ENCODE measurements at regions not wholly inside any gene's neighbourhood (a gene's known extent, or its start where the extent isn't known, plus 50 kb on each side); places are given as distances from the start of the nearest gene placed in this dataset.
"Not testable (repeated sequence)": the region's sequence is repeated elsewhere in the genome, so short reads cannot be mapped to it uniquely, and the experiment has no call there.

DNA sequence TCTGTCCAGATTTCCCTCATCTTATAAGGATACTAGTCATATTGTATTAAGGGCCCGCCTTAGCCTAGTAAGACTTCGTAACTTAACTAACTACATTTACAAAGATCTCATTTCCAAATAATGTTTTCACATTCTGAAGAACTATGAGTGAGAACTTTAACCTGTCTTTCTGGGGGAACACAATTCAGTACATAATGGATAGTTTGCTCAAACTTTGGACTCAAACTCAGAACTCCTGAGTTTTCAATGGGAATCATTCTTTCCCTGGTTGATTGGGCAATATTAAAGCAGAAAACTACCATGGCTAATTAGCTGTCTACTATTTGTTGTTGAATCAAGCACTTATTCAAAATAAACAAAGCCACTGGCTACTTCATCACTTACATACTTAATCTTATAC is 522.9 kb downstream of the REEP3 start:
- Mint-ChIP-seq H3K36me3 (ENCODE audit: low read depth) (no peaks in the 10 kb centered on the region), H3K27ac (no peak overlapping the region), H3K4me3 (no peak overlapping the region), H3K9me3 (no peaks in the 10 kb centered on the region), H3K27me3 (ENCODE audit: low read depth) (peaks cover 3% of the 10 kb centered on the region), H3K4me1 (ENCODE audit: low read depth) (peaks cover 4% of the 10 kb centered on the region)
- DNase-seq (ENCODE audit: low spot score) = no peak

DNA sequence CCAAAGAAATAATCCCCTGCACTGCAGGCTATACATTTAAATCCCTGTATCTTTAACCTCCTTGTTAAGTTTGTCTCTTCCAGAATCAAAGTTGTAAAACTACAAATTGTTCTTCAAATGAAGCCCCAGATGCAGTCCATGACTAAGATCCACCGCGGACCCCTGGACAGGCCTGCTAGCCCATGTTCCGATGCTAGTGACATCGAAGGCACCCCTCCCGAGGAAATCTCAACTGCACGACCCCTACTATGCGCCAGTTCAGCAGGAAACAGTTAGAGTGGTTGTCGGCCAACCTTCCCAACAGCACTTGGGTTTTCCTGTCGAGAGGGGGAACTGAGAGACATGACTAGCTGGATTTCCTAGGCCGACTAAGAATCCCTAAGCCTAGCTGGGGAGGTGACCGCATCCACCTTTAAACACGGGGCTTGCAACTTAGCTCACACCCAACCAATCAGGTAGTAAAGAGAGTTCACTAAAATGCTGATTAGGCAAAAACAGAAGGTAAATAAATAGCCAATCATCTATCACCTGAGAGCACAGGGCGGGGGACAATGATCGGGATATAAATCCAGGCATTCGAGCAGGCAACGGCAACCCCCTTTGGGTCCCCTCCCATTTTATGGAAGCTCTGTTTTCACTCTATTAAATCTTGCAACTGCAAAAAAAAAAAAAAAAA is 523.9 kb downstream of the REEP3 start:
- not testable (repeated sequence) for H3K27ac Mint-ChIP-seq; H3K4me1 Mint-ChIP-seq (ENCODE audit: low read depth); H3K4me3 Mint-ChIP-seq; H3K27me3 Mint-ChIP-seq (ENCODE audit: low read depth); H3K9me3 Mint-ChIP-seq; DNase-seq (ENCODE audit: low spot score); H3K36me3 Mint-ChIP-seq (ENCODE audit: low read depth)

DNA sequence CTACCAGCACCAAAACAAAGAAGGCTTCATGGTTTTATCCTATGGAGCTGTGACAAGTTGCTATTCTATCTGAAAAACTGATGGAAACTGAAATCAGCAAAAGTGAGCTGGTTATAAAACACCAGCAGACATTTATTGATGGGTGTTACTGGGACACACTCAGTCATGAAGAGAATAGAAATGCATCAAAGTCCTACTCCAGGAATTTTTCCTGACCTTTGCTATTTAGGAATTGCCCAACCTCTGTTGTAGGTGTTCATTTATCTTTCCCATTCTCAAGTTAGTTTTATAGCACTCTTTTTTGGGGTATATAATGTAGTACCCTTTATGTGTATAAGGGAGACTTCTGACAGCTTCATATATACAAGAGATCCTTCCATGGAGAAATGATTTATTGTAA is 533.2 kb downstream of the REEP3 start:
- H3K4me3 Mint-ChIP-seq = no peak overlapping the region
- H3K4me1 Mint-ChIP-seq (ENCODE audit: low read depth) = no peaks in the 10 kb centered on the region
- no peaks in the 10 kb centered on the region for H3K27me3 Mint-ChIP-seq (ENCODE audit: low read depth)
- no peak overlapping the region for H3K27ac Mint-ChIP-seq
- no peaks in the 10 kb centered on the region for H3K36me3 Mint-ChIP-seq (ENCODE audit: low read depth)
- no peak for DNase-seq (ENCODE audit: low spot score)
- H3K9me3 Mint-ChIP-seq = no peaks in the 10 kb centered on the region

DNA sequence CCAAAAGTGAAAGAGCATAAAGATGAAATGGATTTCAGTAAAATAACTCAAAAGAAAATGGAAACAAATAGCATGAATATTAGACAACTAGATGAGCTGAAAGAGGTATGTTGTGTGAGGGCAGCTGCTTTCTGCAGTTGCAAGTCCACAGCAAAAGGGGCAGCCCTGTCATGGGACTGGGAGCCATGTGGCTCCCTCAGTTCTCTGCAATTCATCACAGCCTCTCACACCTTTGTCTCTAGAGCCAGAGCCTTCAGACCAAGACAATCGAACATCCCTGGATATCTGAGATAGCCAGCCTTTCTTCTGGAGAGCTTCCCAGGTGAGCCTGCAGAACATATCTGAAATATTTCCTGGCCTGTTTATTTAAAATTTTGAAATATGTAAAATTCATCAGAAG is 538.7 kb downstream of the REEP3 start:
- DNase-seq (ENCODE audit: low spot score) = no peak
- H3K27ac Mint-ChIP-seq = no peak overlapping the region
- no peaks in the 10 kb centered on the region for H3K4me1 Mint-ChIP-seq (ENCODE audit: low read depth)
- no peaks in the 10 kb centered on the region for H3K36me3 Mint-ChIP-seq (ENCODE audit: low read depth)
- H3K27me3 Mint-ChIP-seq (ENCODE audit: low read depth) = no peaks in the 10 kb centered on the region
- no peaks in the 10 kb centered on the region for H3K9me3 Mint-ChIP-seq
- no peak overlapping the region for H3K4me3 Mint-ChIP-seq

DNA sequence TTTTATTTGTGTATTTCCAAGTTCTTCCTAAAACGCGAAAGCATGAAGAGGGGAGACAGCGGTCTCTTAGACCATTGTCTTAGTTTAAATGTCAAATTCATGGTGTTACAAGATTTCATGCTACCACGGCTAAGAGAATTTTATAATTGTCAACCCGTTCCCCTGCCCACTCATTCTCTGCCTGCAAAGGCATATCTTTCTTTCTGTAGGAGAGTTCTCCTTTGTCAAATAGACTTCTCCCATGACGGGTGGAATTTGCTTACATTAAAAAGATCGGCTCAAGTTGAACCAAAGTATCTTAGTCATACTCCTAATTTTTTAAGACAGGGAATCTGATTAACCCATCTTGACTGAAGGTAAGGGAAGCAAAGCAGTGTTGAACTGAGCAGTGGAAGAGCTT is 539.2 kb downstream of the REEP3 start:
- Mint-ChIP-seq H3K36me3 (ENCODE audit: low read depth) (no peaks in the 10 kb centered on the region), H3K27me3 (ENCODE audit: low read depth) (no peaks in the 10 kb centered on the region), H3K27ac (no peak overlapping the region), H3K4me3 (no peak overlapping the region), H3K9me3 (no peaks in the 10 kb centered on the region), H3K4me1 (ENCODE audit: low read depth) (no peaks in the 10 kb centered on the region)
- no peak for DNase-seq (ENCODE audit: low spot score)

DNA sequence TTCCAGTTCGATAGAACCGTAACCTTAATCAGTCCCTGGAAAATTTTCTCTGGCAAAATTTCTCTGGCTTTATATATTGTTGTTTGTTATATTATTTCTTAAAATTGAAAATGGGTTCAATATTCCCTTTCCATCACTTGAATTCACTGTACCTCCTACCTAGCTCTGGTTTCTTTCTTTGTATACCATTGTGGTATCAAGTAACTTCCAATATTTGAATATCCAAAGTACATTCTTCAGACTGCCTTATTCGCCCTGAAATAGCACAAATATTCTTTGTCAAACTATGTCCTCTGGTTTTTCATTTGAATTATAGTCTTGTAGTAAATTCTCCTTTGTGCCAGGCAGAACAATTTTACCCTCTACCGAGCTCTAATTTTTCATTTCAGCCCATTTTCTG is 541.6 kb downstream of the REEP3 start:
- Mint-ChIP-seq H3K27ac (no peak overlapping the region), H3K9me3 (no peaks in the 10 kb centered on the region), H3K4me3 (no peak overlapping the region), H3K36me3 (ENCODE audit: low read depth) (no peaks in the 10 kb centered on the region), H3K27me3 (ENCODE audit: low read depth) (no peaks in the 10 kb centered on the region), H3K4me1 (ENCODE audit: low read depth) (no peaks in the 10 kb centered on the region)
- no peak for DNase-seq (ENCODE audit: low spot score)

DNA sequence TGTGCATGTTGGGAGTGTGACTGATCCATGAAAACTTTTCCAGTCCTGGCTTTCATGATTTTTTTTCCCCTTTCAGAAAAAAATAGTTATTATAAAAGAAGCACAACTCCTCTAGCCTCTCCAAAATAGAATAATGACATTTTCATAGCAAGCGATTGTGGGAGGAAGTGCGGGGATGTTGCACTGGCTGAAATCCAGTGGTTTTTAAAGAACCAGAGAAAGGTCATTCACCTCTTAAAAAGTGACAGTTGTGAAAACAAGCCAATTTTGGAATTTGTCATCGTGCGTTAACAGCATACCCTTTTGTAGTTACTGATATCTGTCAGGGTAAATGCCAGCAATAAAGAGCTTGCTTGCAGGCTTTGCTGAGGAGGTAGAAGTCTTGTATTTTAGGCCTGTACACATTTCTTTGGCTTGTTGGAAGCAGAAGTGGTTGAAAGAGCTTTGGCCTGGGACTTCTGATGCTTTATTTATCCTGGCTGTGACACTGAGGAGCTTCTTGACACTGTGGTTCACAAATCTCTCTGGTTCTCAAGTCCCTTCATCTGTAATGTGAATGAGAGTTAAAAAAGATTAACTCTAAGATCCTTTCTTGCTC is 545.9 kb downstream of the REEP3 start:
- no peaks in the 10 kb centered on the region for H3K9me3 Mint-ChIP-seq
- no peaks in the 10 kb centered on the region for H3K4me1 Mint-ChIP-seq (ENCODE audit: low read depth)
- no peaks in the 10 kb centered on the region for H3K27me3 Mint-ChIP-seq (ENCODE audit: low read depth)
- H3K36me3 Mint-ChIP-seq (ENCODE audit: low read depth) = no peaks in the 10 kb centered on the region
- no peak for DNase-seq (ENCODE audit: low spot score)
- H3K4me3 Mint-ChIP-seq = no peak overlapping the region
- H3K27ac Mint-ChIP-seq = no peak overlapping the region

DNA sequence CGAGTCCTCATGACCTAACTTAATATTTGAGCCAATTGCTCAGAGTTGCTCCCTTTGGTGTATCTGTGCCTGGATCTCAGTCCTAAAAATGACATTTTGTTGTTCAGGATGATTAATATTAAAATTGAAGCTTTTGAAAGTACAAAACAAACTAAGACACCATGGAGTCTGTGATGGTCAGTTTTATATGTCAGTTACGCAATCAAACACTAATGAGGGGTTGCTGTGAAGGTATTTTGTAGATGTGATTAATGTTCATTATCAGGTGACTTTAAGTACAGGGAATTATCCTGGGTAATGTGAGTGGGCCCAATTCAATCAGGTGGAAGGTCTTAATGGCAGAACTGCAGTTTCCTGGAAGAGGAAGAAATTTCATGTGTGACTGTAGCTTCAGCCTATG is 546.7 kb downstream of the REEP3 start:
- Mint-ChIP-seq H3K4me1 (ENCODE audit: low read depth) (no peaks in the 10 kb centered on the region), H3K4me3 (no peak overlapping the region), H3K27ac (no peak overlapping the region), H3K27me3 (ENCODE audit: low read depth) (no peaks in the 10 kb centered on the region), H3K36me3 (ENCODE audit: low read depth) (no peaks in the 10 kb centered on the region), H3K9me3 (no peaks in the 10 kb centered on the region)
- DNase-seq (ENCODE audit: low spot score) = no peak

DNA sequence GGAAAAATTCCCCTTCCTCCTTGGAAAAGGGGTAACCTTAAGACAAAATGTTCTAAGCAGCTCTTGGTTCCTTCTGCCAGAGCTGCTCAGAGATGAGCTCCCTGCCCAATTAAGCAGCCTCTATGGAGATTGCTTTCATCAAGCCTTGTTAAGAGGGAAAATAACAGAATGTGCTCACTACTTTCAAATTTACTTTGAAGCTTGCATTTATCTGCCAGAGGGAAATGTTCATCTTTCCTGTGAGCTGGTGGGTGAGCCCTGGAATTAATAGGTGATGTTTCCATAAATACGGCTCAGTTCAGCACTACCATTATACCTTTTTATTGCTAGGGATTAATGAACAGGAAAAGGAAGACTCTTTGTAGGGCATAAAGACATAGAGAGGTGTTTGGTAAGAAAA is 549.0 kb downstream of the REEP3 start:
- no peaks in the 10 kb centered on the region for H3K27me3 Mint-ChIP-seq (ENCODE audit: low read depth)
- no peak overlapping the region for H3K27ac Mint-ChIP-seq
- no peak for DNase-seq (ENCODE audit: low spot score)
- H3K4me1 Mint-ChIP-seq (ENCODE audit: low read depth) = no peaks in the 10 kb centered on the region
- no peak overlapping the region for H3K4me3 Mint-ChIP-seq
- no peaks in the 10 kb centered on the region for H3K9me3 Mint-ChIP-seq
- H3K36me3 Mint-ChIP-seq (ENCODE audit: low read depth) = no peaks in the 10 kb centered on the region

DNA sequence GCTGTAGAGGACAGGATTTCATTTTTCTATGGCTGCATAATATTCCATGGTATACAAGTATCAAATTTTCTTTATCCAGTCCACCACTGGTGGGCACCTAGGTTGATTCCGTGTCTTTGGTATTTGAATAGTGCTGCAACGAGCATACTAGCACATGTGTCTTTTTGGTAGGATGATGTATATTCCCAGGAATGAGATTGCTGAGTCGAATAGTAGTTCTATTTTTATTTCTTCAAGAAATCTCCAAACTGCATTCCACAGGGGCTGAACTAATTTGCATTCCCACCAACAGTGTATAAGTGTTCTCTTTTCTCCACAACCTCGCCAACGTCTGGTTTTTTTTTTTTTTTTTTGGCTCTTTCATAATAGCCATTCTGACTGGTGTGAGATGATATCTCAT is 550.0 kb downstream of the REEP3 start:
- Mint-ChIP-seq H3K4me1 (ENCODE audit: low read depth) (no peaks in the 10 kb centered on the region), H3K36me3 (ENCODE audit: low read depth) (no peaks in the 10 kb centered on the region), H3K27ac (no peak overlapping the region), H3K27me3 (ENCODE audit: low read depth) (no peaks in the 10 kb centered on the region), H3K9me3 (no peaks in the 10 kb centered on the region), H3K4me3 (no peak overlapping the region)
- no peak for DNase-seq (ENCODE audit: low spot score)

DNA sequence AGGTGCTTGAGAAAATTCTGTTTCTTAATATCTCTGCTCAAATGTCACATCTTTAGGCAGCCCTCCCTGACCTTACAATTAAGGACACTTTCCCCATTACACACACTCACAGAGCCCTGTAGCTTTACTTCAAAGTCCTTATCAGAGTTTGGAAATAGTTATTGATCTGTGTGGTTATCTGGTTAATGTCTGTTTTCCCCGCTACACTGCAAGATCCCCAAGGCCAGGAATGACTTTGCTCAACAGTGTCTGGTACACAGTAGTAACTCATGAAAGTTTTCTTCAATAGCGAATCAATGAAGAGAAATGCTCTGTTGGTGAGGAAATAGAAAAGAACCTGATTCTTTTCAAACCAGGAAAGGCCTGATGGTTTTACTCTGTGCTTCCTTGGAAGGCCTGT is 554.4 kb downstream of the REEP3 start:
- DNase-seq (ENCODE audit: low spot score) = no peak
- Mint-ChIP-seq H3K27me3 (ENCODE audit: low read depth) (peaks cover 3% of the 10 kb centered on the region), H3K4me3 (no peak overlapping the region), H3K36me3 (ENCODE audit: low read depth) (no peaks in the 10 kb centered on the region), H3K9me3 (no peaks in the 10 kb centered on the region), H3K27ac (no peak overlapping the region), H3K4me1 (ENCODE audit: low read depth) (no peaks in the 10 kb centered on the region)

DNA sequence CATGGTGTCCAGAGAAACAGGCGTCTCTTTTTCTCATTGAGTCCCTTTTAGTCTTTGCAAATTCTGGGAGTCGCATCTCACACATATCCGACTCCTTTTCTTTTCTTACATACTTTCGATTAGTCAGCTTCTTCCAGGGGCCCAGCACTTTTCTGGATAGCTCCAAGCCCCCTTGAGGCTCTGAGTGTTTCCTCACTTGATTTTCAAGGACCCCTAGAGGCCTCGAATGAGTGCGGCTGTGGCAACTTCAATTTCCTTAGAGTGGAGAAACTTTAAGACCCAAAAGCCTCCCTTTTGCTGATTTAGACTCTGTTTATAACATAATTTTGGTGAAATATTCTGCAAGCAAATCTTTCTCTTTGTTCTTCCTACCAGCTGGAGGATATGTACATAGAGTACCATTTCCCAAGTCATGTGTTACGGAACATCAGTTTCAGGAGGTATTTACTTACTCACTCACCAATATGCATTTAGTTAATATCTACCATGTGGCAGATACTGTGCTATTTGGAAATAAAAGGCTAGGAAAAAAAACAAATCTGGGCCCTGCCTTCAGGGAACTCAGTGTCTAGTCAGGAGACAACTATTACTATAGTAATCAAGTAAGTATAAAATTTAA is 555.2 kb downstream of the REEP3 start:
- Mint-ChIP-seq H3K27me3 (ENCODE audit: low read depth) (peaks cover 3% of the 10 kb centered on the region), H3K4me3 (no peak overlapping the region), H3K27ac (no peak overlapping the region), H3K36me3 (ENCODE audit: low read depth) (no peaks in the 10 kb centered on the region), H3K9me3 (no peaks in the 10 kb centered on the region), H3K4me1 (ENCODE audit: low read depth) (no peaks in the 10 kb centered on the region)
- DNase-seq (ENCODE audit: low spot score) = no peak

DNA sequence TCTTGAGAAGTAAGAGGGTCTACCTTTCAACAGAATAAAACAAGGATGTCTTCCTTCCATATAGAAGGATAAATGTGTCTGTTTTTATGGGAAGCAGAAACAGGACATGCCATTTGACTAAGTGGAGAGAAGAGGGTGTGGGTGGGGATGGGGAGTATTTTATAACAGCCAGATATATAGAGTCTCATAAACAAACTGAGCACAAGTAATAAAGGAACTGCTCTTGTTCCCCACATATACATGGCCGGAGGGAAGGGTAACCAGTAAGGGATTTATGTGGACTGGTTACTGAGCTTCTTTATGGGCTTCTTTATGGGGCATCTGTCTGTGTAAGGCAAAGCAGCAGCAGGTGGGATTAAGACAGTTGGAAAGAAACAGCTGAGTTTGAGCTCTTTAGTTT is 558.1 kb downstream of the REEP3 start:
- H3K4me1 Mint-ChIP-seq (ENCODE audit: low read depth) = no peaks in the 10 kb centered on the region
- no peak for DNase-seq (ENCODE audit: low spot score)
- H3K36me3 Mint-ChIP-seq (ENCODE audit: low read depth) = no peaks in the 10 kb centered on the region
- H3K27me3 Mint-ChIP-seq (ENCODE audit: low read depth) = peaks cover 3% of the 10 kb centered on the region
- no peak overlapping the region for H3K27ac Mint-ChIP-seq
- no peak overlapping the region for H3K4me3 Mint-ChIP-seq
- no peaks in the 10 kb centered on the region for H3K9me3 Mint-ChIP-seq

DNA sequence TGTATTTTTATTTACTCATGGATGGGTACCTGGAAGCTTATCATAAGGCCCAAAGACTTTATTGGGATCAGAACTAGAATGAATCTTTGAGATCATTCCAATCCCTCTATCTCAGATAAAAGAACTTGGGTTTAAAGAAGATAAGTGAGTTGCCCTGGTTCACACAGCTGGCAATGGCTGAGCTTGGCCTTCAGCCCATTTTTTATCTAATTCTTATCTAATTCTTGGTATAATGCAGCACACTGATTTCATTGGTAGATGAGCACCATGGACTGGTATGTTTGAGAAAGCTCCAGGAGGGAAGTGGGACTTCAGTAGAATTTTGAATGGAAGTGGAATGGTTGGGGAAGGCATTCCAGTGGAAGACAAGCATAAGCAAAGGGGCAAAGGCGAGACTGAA is 558.9 kb downstream of the REEP3 start:
- no peak for DNase-seq (ENCODE audit: low spot score)
- Mint-ChIP-seq H3K27ac (no peak overlapping the region), H3K4me3 (no peak overlapping the region), H3K9me3 (no peaks in the 10 kb centered on the region), H3K4me1 (ENCODE audit: low read depth) (no peaks in the 10 kb centered on the region), H3K36me3 (ENCODE audit: low read depth) (no peaks in the 10 kb centered on the region), H3K27me3 (ENCODE audit: low read depth) (peaks cover 3% of the 10 kb centered on the region)

Data from T-helper 2 cell treated with Interferon-gamma antibody and Interleukin-4, amounts not matched to agents 5 μg/mL and 100 μg/mL, for 36 hours (primary cell).